ENCODE measurements at regions not wholly inside any gene's neighbourhood (a gene's known extent, or its start where the extent isn't known, plus 50 kb on each side); places are given as distances from the start of the nearest gene placed in this dataset.

DNA sequence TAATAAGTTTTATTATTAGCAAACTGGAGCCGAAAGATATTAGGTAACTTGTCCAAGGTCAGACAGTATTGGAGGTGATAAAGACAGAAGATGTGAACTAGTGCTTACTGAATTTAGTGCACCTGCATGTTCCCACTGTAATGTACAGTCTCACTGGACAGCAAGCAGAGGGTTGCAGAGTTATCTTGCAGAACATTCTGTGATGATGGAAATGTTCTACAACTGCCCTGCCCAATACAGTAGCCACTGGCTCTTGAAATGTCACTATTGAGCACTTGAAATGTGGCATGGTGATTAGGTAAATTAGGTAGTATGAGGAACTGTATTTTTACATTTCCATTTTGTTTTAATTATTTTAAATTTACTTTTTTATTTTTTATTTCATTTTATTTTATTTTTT lies 356.6 kb downstream of the EPHA4 start:
- DNase-seq = no peak

- no peak for DNase-seq
Measured at GRCh38 chr2:221216636-221217035, 355.5 kb downstream of the EPHA4 start.

DNA sequence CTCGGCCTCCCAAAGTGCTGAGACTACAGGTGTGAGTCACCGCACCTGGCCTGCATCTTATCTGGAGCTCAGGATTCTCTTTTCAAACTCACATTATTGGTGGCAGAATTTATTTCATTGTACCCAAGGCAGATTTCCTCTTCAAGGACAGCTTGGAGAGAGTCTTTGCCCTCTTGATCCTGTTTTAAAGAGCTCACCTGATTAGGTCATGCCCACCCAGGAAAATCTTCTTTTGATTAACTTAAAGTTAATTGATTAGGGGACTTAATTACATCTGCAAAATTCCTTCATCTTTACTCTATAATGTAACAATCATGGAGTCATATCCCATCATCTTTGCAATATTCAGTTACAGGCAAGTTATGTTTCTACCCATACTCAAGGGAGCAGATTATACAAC lies 346.4 kb downstream of the EPHA4 start:
- no peak for DNase-seq

GRCh38 chr2:221228214-221228769 lies 343.8 kb downstream of the EPHA4 start:
- DNase-seq = no peak

DNA sequence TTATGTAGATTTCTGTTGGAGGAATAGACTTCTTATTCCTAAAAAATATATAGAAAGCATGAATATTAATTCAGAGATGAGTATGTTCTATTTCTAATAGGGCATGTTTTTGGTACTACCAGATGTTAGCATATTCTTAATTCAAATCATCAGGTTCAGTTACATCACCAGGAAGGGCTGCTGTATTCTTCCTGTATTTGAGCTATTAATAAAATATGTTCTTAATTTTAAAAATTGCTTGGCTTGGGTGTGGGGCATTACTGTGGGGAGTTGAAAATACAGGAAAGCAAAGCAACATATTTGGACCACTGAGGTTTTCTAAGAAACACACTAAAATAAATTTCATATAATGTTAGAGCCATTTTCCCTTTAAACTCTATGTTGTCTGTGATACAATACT lies 343.0 kb downstream of the EPHA4 start:
- DNase-seq = no peak

DNA sequence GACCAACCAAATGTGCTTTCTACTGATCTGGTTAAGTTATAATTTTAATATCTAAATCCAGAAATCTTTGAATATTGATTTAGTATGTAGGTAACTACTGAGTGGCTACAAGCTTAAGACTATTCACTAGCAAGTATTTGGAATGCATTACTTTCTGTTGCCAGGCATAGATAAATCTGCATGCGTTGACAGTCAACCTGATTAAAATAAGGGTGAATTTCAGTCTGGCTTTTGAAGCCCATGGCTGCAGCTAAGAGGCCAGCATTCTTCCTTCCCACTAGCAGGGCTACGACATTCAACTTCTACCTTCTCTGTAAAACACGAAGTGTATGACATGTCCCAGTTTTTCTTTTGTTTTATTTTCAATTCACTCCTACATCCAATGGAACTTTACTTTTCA lies 340.6 kb downstream of the EPHA4 start:
- no peak for DNase-seq

GRCh38 chr2:221235941-221236340 lies 336.2 kb downstream of the EPHA4 start:
- DNase-seq = no peak

DNA sequence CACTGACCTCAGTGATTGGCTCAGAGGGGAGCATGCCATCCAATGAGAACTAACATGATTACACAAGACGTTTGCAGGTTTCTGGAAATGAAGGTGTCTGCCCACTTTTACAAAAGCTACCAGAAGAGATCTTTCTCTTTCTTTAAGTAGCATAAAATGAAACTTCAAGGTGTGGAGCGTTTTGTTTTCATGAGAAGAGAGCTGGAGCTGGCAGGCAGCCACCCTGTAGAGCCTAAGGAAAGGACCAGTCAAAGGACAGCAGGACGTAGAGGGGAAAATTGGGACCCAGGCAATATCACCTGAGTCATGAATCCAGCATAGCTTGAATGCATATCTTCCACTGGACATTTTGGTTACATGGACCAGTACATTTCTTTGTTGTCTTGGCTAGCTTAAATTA lies 331.0 kb downstream of the EPHA4 start:
- DNase-seq = no peak

DNA sequence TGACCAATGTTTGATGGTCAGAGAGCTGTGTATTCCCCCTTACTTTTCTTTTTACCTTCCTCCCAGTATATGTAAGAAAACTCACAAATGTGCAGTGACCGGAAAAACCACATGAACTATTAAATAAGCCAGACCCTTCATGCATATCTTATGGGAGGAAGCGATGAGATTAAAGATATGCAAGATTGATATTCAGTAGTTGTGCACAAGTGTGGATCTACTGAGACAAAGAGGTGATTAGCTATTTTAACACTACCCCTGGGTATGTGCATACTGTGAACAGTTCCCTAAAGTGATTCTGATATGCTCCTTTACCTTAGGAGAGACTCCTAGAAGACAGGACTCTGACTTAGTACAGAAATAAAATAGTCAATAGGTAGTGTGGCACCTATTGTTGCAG lies 328.3 kb downstream of the EPHA4 start:
- DNase-seq = no peak

DNA sequence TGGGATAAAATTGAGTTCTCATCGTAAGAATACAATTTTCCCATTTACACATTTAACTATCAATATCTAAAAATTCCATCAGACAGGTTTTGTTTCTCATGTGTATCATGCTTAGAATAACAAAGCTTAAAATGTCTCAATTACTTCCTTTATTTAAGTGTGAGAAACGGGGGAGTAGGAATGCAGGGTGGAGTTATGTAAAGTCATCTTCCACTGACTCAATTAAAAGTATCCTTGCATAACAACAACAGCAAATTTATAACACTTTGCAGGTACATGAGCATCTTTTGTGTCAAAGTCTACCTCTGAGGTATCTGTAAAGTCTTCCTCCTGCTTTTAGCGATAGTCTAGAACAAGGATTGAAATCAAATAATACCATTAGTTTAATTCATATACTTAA lies 327.1 kb downstream of the EPHA4 start:
- no peak for DNase-seq

- no peak for DNase-seq
Measured at GRCh38 chr2:221245772-221246171, 326.3 kb downstream of the EPHA4 start.

DNA sequence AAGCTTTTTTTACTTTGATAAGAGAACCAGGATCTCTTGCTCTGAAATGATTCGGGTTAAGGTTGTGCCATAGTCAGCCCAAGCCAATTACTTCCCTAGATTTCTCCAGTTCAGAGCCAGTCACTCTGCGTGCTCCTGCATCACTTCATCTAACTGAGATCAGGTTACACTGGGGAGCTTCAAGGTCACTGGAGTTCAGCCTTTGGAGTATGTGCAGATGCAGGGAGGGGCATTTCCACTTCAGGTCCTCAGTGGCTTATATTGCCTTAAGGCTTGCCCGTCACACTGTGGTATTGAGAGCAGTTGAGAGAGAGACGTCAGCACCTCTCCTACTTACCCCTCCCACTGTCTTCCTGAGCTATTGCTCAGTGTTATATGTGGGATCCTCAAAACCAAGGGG lies 317.8 kb downstream of the EPHA4 start:
- DNase-seq = no peak

- DNase-seq = no peak
Measured at GRCh38 chr2:221255862-221256261, 316.2 kb downstream of the EPHA4 start.

DNA sequence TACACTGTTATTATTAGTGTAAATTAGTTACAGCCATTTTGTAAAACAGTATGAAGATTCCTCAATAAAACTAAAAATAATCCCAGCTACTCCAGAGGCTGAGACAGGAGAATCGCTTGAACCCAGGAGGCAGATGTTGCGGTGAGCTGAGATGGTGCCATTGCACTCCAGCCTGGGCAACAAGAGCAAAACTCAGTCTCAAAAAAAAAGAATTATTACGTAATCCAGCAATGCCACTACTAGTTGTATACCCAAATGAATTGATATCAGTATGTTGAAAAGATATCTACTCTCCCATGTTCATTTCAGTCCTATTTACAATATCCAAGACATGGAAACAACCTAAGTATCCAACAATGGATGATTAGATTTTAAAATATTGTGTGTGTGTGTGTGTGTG lies 313.6 kb downstream of the EPHA4 start:
- no peak for DNase-seq

DNA sequence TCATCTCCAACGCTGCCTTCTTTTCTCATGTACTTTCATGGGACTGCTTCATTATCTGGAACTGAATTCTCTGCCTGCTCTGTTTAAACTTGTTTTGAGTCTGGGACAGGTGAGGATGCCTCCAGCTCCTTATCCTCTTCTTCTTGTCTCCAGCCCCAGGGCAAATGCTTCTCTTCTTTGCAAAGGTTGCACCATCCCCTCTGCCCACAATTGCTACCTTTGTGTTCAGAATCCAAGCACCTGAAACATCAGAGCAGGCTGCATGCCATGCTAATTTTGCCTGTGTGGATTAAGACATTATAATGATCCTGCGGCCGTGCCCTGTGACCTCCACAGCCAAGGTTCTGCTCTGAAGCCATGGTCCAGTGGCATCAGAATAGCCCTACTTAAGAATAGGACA lies 309.5 kb downstream of the EPHA4 start:
- DNase-seq = no peak

GRCh38 chr2:221263573-221263972 lies 308.5 kb downstream of the EPHA4 start:
- no peak for DNase-seq

- DNase-seq = no peak
Measured at GRCh38 chr2:221264318-221264717, 307.8 kb downstream of the EPHA4 start.

DNA sequence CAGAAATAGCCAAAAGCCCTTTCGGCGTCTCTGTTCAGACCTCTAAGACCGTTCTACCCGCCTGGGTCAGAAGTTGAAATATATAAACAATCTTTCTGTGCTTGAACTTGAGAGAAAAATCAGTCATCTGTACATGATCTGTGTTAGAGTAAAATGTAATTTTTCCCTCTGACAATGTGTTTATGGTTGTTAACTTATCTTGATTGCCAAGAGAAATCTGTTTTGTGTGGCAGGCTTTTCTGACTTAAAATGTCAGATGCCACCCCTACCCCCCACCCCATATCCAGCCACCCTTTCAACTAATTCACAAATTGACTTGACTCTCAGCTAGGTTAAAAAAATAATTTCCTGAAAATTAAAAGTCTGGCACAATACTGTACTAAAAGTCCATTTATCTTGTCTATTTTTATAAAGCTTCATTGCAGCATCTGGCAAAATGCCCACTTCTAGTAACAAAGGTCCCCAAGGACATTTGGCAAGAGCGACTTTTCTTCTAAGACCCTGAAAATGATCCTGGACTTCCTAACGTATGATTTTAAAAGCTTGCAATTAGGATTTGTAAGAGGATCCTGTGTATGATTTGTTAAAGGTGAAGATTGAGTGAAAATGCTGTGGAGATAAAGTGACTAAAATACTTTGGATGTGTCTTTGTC lies 304.2 kb downstream of the EPHA4 start:
- DNase-seq = no peak

DNA sequence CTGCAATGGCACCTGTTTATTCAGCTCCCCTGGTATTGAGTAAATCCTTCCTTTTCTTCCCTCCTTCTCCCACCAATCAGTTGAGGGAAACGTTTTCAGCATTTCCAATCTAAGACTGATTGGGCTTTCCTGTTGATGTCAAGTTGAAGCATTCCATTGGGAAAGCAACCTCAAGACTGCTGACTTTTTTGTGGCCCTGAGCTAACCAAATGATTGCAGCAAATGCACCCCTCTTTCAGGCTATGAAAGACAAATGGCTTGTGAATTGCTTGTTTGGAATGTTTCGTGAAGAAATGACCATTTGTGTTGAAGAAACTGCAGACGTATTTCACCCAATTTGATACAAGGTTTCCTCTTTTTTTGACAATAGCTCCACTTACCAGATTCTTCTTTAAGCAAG lies 303.5 kb downstream of the EPHA4 start:
- no peak for DNase-seq

DNA sequence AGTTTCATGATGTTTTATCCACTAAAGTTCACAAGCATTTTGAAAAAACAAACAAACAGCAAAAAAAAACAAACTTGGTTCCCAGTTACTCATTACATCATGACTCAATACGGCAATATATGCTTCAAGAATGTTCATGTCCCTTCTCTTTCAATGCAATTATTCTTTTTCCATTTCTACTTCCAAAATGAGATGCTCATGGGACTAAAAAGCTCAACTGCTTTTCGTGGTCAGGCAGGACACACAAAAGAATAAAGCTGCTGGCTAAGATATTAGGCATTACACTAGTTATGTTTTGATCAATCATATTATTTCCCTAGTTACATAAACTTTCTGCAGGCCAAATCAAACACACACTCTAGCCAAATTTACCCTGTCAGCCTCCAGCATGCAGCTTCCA lies 301.3 kb downstream of the EPHA4 start:
- DNase-seq = no peak

- DNase-seq = no peak
Measured at GRCh38 chr2:221272729-221273128, 299.4 kb downstream of the EPHA4 start.

DNA sequence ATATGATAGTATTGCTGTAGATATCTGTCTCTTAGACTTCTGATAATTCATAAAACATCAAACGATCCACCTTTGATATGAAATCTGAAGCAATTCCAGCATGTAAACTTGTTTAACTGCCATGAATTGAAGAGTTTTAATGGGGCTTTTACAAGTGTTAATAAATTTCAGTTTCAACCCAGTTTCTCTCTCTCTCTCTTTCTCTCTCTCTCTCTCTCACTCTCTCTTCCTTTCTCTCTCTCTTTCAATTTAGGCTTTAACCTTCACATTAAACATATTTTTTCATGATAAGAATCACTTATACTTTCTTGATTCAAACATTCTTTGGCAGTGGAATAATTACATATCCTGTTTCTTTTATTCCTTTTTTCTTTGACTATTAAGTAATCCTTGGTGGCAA lies 296.1 kb downstream of the EPHA4 start:
- DNase-seq = no peak

- DNase-seq = no peak
Measured at GRCh38 chr2:221276601-221277000, 295.5 kb downstream of the EPHA4 start.

- no peak for DNase-seq
Measured at GRCh38 chr2:221282386-221282785, 289.7 kb downstream of the EPHA4 start.

DNA sequence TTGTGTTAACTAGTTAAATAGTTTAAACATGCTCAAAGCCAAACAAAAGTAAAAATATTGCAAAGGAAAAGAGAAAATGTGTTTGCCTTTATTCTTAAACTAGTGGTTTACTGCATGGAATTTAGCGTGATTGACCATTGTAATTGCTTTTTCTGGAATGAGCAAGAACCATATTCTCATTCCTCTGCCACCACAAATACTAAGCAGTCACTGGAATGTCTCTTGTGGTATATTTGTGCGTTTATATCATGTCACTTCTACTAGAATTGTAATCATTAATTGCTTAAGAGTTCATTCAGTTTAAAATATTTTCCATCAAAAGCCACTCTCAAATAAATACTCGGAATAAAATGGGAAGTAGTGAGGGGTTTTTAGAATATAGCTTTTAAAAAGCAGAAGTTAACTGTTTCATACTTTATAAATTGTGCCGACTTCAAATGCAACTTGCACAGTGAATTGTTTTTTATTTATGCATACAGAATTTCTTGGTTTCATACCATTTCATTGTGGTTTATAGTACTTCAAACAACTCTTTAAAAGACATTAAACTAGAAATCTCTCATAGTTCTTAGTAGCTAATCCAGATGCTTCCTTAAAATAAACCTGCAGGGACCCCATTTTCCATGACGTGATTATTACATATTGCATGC lies 288.1 kb downstream of the EPHA4 start:
- DNase-seq = no peak
